Gastrocnemius medialis (tissue), 4 donors: ENCODE measurements at regions not wholly inside any gene's neighbourhood (a gene's known extent, or its start where the extent isn't known, plus 50 kb on each side); places are given as distances from the start of the nearest gene placed in this dataset.

Source experiments
- ATAC-seq, 2 donors: fragments of 150-250 bp; one replicate each; pipeline ENCODE4 v1.9.1; 2016
- DNase-seq, 2 donors: peaks; one replicate each; pipeline ENCODE4 v3.0.0-alpha.2; 2019
- H3K27ac ChIP-seq, 4 donors: fragments of 200-600 bp; sonication (generic); 1 replicate in 1 of 4; 2 replicates in 3 of 4; pipeline ENCODE4 v1.5.1; 2016 to 2018; ENCODE audit warnings: mild to moderate bottlenecking in 2 of 4, moderate library complexity in 1 of 4
- H3K27me3 ChIP-seq, 3 donors: fragments of 200-600 bp; sonication (generic) in 2 of 3; 1 replicate in 1 of 3; 2 replicates in 2 of 3; pipeline versions ENCODE4 v1.5.1 to v1.6.0; 2016 to 2019; ENCODE audit warnings: mild to moderate bottlenecking in 1 of 3, moderate library complexity in 1 of 3
- H3K36me3 ChIP-seq, 2 donors: fragments of 200-600 bp; sonication (generic) in 1 of 2; one replicate each; pipeline ENCODE4 v1.5.1; 2017 to 2018
- H3K4me1 ChIP-seq, 2 donors: fragments of 200-600 bp; sonication (generic) in 1 of 2; one replicate each; pipeline ENCODE4 v1.5.1; 2016 to 2017; ENCODE audit warnings: mild to moderate bottlenecking in 2 of 2
- H3K4me3 ChIP-seq, 4 donors: fragments of 200-600 bp; sonication (generic) in 3 of 4; 1 replicate in 1 of 4; 2 replicates in 3 of 4; pipeline ENCODE4 v1.5.1; 2016 to 2019; ENCODE audit warnings: mild to moderate bottlenecking in 2 of 4
- H3K9me3 ChIP-seq, 3 donors: fragments of 200-600 bp; sonication (generic) in 2 of 3; 1 replicate in 1 of 3; 2 replicates in 2 of 3; pipeline ENCODE4 v1.5.1; 2016 to 2019
- CTCF ChIP-seq, 5 experiments: fragments of 450-650 bp in 3 of 5; fragments of 200-600 bp in 2 of 5; sonication (generic) in 2 of 5; IDR thresholded peaks in 4 of 5; conservative IDR thresholded peaks in 1 of 5; 1 replicate in 4 of 5; 2 replicates in 1 of 5; pipeline ENCODE4 v1.5.1; 2016 to 2019; ENCODE audit warnings: antibody characterized with exemption in 5 of 5, mild to moderate bottlenecking in 3 of 5, moderate library complexity in 3 of 5
- POLR2A ChIP-seq, 2 donors: fragments of 450-650 bp; IDR thresholded peaks; one replicate each; pipeline ENCODE4 v1.6.1; 2017; ENCODE audit warnings: antibody characterized with exemption in 2 of 2, mild to moderate bottlenecking in 2 of 2, moderate library complexity in 2 of 2
- in situ Hi-C, 4 donors: fragments of 200-750 bp; cut with MboI; loops; one replicate each; pipeline versions ENCODE4 v1.15.0 to v1.8.0; 2017; ENCODE audit warnings: low sequenced_read_pairs in 4 of 4
- intact Hi-C: fragments of 100-400 bp; cut with DNase I; formaldehyde crosslinking; loops from one replicate; pipeline ENCODE4 v1.15.1; 2023; ENCODE audit warnings: low total_unique reads

- Histone ChIP-seq H3K4me1 (no peaks in the 10 kb centered on the region), H3K36me3 (no peaks in the 10 kb centered on the region), H3K4me3 (no peak overlapping the region), H3K9me3 (no peaks in the 10 kb centered on the region), H3K27ac (no peak overlapping the region), H3K27me3 (no peaks in the 10 kb centered on the region)
- intact Hi-C loops = no loop called here
- TF ChIP-seq POLR2A (IDR thresholded peaks at IDR 0.05) (no peak), CTCF (IDR thresholded peaks at IDR 0.05 in 4 of 5, conservative IDR thresholded peaks at IDR 0.05 in 1 of 5) (no peak)
- DNase-seq (no peak), ATAC-seq (no peak)
- in situ Hi-C loops = no loop called here
Measured at GRCh38 chr2:145980318-145980717, 1460.4 kb upstream of the ZEB2 start.

- H3K27me3 ChIP-seq = no peaks in the 10 kb centered on the region
- no peaks in the 10 kb centered on the region for H3K4me1 ChIP-seq
- H3K4me3 ChIP-seq = no peak overlapping the region
- no peaks in the 10 kb centered on the region for H3K36me3 ChIP-seq
- TF ChIP-seq CTCF (IDR thresholded peaks at IDR 0.05 in 4 of 5, conservative IDR thresholded peaks at IDR 0.05 in 1 of 5) = no peak
- no peak for TF ChIP-seq POLR2A (IDR thresholded peaks at IDR 0.05)
- no peaks in the 10 kb centered on the region for H3K9me3 ChIP-seq
- ATAC-seq (no peak), DNase-seq (no peak)
- intact Hi-C loops (no loop called here), in situ Hi-C loops (no loop called here)
- no peak overlapping the region for H3K27ac ChIP-seq
Measured at GRCh38 chr2:145975406-145975805, 1455.5 kb upstream of the ZEB2 start.

GRCh38 chr2:145961846-145962245, 1441.9 kb upstream of the ZEB2 start:
- DNase-seq (no peak), ATAC-seq (no peak)
- Histone ChIP-seq H3K4me1 (no peaks in the 10 kb centered on the region), H3K9me3 (no peaks in the 10 kb centered on the region), H3K36me3 (no peaks in the 10 kb centered on the region), H3K4me3 (no peak overlapping the region), H3K27me3 (no peaks in the 10 kb centered on the region), H3K27ac (no peak overlapping the region)
- intact Hi-C loops = no loop called here
- in situ Hi-C loops = no loop called here
- no peak for TF ChIP-seq CTCF (IDR thresholded peaks at IDR 0.05 in 4 of 5, conservative IDR thresholded peaks at IDR 0.05 in 1 of 5)
- TF ChIP-seq POLR2A (IDR thresholded peaks at IDR 0.05) = no peak

- DNase-seq (no peak), ATAC-seq (no peak)
- H3K4me1 ChIP-seq = no peaks in the 10 kb centered on the region
- intact Hi-C loops (no loop called here), in situ Hi-C loops (no loop called here)
- no peaks in the 10 kb centered on the region for H3K36me3 ChIP-seq
- no peak overlapping the region for H3K4me3 ChIP-seq
- TF ChIP-seq POLR2A (IDR thresholded peaks at IDR 0.05) (no peak), CTCF (IDR thresholded peaks at IDR 0.05 in 4 of 5, conservative IDR thresholded peaks at IDR 0.05 in 1 of 5) (no peak)
- no peak overlapping the region for H3K27ac ChIP-seq
- H3K9me3 ChIP-seq = no peaks in the 10 kb centered on the region
- H3K27me3 ChIP-seq = no peaks in the 10 kb centered on the region
Measured at GRCh38 chr2:145960479-145961163, 1440.7 kb upstream of the ZEB2 start.

- in situ Hi-C loops = no loop called here
- H3K4me3 ChIP-seq = no peak overlapping the region
- no peaks in the 10 kb centered on the region for H3K36me3 ChIP-seq
- no peak for DNase-seq
- H3K27me3 ChIP-seq = no peaks in the 10 kb centered on the region
- no peaks in the 10 kb centered on the region for H3K4me1 ChIP-seq
- no peaks in the 10 kb centered on the region for H3K9me3 ChIP-seq
- no peak overlapping the region for H3K27ac ChIP-seq
- intact Hi-C loops = no loop called here
- ATAC-seq = no peak
- TF ChIP-seq CTCF (IDR thresholded peaks at IDR 0.05 in 4 of 5, conservative IDR thresholded peaks at IDR 0.05 in 1 of 5) = no peak
Measured at GRCh38 chr2:145958611-145959010, 1438.7 kb upstream of the ZEB2 start.
